DND-41 (cell line): ENCODE measurements at regions not wholly inside any gene's neighbourhood (a gene's known extent, or its start where the extent isn't known, plus 50 kb on each side); places are given as distances from the start of the nearest gene placed in this dataset.

Experiments
- CTCF ChIP-seq: IDR thresholded peaks from 2 replicates; pipeline ENCODE4 v1.5.1; 2012; ENCODE audit warnings: borderline replicate concordance, low read length, moderate library complexity, mild to moderate bottlenecking; ENCODE audit not compliant: poor library complexity, severe bottlenecking; ENCODE audit errors: extremely low read depth
- EZH2 ChIP-seq: IDR thresholded peaks from 3 replicates; pipeline ENCODE4 v1.6.1; 2012; ENCODE audit warnings: borderline replicate concordance, low read depth, mild to moderate bottlenecking, moderate library complexity, low read length, inconsistent platforms; ENCODE audit not compliant: severe bottlenecking

GRCh38 chr2:16293871-16294270 is 353.5 kb downstream of the MYCN start:
- TF ChIP-seq EZH2: no peak
- TF ChIP-seq CTCF: no peak
